HG03060 (cell line): ENCODE measurements at regions not wholly inside any gene's neighbourhood (a gene's known extent, or its start where the extent isn't known, plus 50 kb on each side); places are given as distances from the start of the nearest gene placed in this dataset.

Experiments
- ATAC-seq: cut with Tn5 transposase; IDR thresholded peaks from one replicate; pipeline ENCODE4 v1.9.1; 2021; ENCODE audit warnings: low read depth, moderate number of reproducible peaks; ENCODE audit not compliant: unreplicated experiment

- ATAC-seq: no peak
These were observed 439.8 kb downstream of the SH3GL2 start for GRCh38 chr9:18018661-18019060.

GRCh38 chr9:18020121-18020745, 441.4 kb downstream of the SH3GL2 start:
- no peak for ATAC-seq

- ATAC-seq: no peak
These were observed 443.8 kb downstream of the SH3GL2 start for GRCh38 chr9:18022642-18023041.

- no peak for ATAC-seq
These were observed 444.5 kb downstream of the SH3GL2 start for GRCh38 chr9:18023332-18023731.

GRCh38 chr9:18032636-18033035, 441.3 kb upstream of the ADAMTSL1 start:
- no peak for ATAC-seq

- no peak for ATAC-seq
These were observed 437.3 kb upstream of the ADAMTSL1 start for GRCh38 chr9:18036422-18037187.

GRCh38 chr9:18037981-18038380, 436.0 kb upstream of the ADAMTSL1 start:
- no peak for ATAC-seq

- no peak for ATAC-seq
These were observed 433.6 kb upstream of the ADAMTSL1 start for GRCh38 chr9:18040327-18040726.

GRCh38 chr9:18043978-18044377, 430.0 kb upstream of the ADAMTSL1 start:
- ATAC-seq: no peak

- ATAC-seq: no peak
These were observed 428.6 kb upstream of the ADAMTSL1 start for GRCh38 chr9:18045326-18045725.

- ATAC-seq: no peak
These were observed 427.9 kb upstream of the ADAMTSL1 start for GRCh38 chr9:18046068-18046467.

GRCh38 chr9:18051638-18052037, 422.3 kb upstream of the ADAMTSL1 start:
- ATAC-seq: no peak

GRCh38 chr9:18052060-18052459, 421.9 kb upstream of the ADAMTSL1 start:
- ATAC-seq: no peak

- ATAC-seq: no peak
These were observed 417.5 kb upstream of the ADAMTSL1 start for GRCh38 chr9:18056269-18056992.

- peak; percentile 99 for ATAC-seq
These were observed 417.0 kb upstream of the ADAMTSL1 start for GRCh38 chr9:18056993-18057369.

GRCh38 chr9:18058564-18059442, 415.1 kb upstream of the ADAMTSL1 start:
- no peak for ATAC-seq

GRCh38 chr9:18059447-18059846, 414.5 kb upstream of the ADAMTSL1 start:
- ATAC-seq: no peak

GRCh38 chr9:18060269-18060934, 413.6 kb upstream of the ADAMTSL1 start:
- ATAC-seq: no peak

- no peak for ATAC-seq
These were observed 412.6 kb upstream of the ADAMTSL1 start for GRCh38 chr9:18061332-18061731.

GRCh38 chr9:18061856-18062255, 412.1 kb upstream of the ADAMTSL1 start:
- ATAC-seq: no peak
